HL-60 (cell line): ENCODE measurements at regions not wholly inside any gene's neighbourhood (a gene's known extent, or its start where the extent isn't known, plus 50 kb on each side); places are given as distances from the start of the nearest gene placed in this dataset.

Source experiments
- DNase-seq, 2 experiments: peaks; one replicate each; pipeline ENCODE4 v3.0.0-alpha.2; 2010 to 2020; ENCODE audit warnings: low read depth in 1 of 2, low spot score in 1 of 2
- H3K27ac ChIP-seq: fragments of 250-450 bp; sonication (Bioruptor Pico); replicated peaks from 2 replicates; pipeline ENCODE4 v1.5.1; 2020; ENCODE audit warnings: mild to moderate bottlenecking, moderate library complexity
- H3K27me3 ChIP-seq: fragments of 250-450 bp; sonication (Bioruptor Pico); 2 replicates; pipeline ENCODE4 v1.5.1; 2021; ENCODE audit warnings: mild to moderate bottlenecking, moderate library complexity; ENCODE audit not compliant: insufficient read depth, poor library complexity, severe bottlenecking
- H3K4me3 ChIP-seq: replicated peaks from 2 replicates; pipeline ENCODE4 v1.5.1; 2011; ENCODE audit warnings: mild to moderate bottlenecking, control low read depth, low read length; ENCODE audit not compliant: insufficient read depth
- GABPA ChIP-seq: IDR thresholded peaks from 2 replicates; pipeline ENCODE4 v1.6.1; 2012; ENCODE audit warnings: low read depth
- POLR2AphosphoS5 ChIP-seq: IDR thresholded peaks from 2 replicates; pipeline ENCODE4 v1.6.1; 2012; ENCODE audit warnings: low read depth
- SPI1 ChIP-seq: IDR thresholded peaks from 2 replicates; pipeline ENCODE4 v1.6.1; 2012; ENCODE audit warnings: low read depth, mild to moderate bottlenecking, borderline replicate concordance
- TF ChIP-seq, protein P1 (sequence below): IDR thresholded peaks from one replicate; pipeline ENCODE4 v1.5.1; 2011; ENCODE audit warnings: low read length, control low read depth, inconsistent platforms; ENCODE audit not compliant: insufficient read depth
- TF ChIP-seq, protein P2 (sequence below): IDR thresholded peaks from 2 replicates; pipeline ENCODE4 v1.6.1; 2012; ENCODE audit warnings: low read depth; ENCODE audit not compliant: insufficient replicate concordance

DNA sequence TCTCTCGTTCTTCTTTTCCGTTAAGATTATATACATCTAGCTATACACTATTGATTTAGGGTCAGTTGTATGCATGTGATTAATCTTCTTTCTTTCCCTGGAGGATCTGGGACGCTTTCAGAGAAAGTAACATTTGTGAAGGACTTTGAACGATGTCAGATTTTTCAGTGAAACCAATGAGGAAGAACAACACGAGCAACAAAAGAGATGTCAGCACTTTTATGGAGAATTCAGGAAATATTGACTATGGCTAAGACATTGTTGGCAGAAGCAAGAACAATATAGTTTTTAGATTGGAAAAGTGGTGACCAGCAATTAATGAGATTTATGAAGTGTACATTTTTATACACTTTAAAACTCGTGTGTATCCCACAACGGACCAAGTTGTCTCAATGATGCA lies 355.5 kb downstream of the TGFB2 start:
- Histone ChIP-seq H3K4me3 (no peak overlapping the region), H3K27me3 (no peaks in the 10 kb centered on the region), H3K27ac (no peak overlapping the region)
- TF ChIP-seq SPI1 (no peak), POLR2AphosphoS5 (no peak), GABPA (no peak)
- TF ChIP-seq, protein P1, sequence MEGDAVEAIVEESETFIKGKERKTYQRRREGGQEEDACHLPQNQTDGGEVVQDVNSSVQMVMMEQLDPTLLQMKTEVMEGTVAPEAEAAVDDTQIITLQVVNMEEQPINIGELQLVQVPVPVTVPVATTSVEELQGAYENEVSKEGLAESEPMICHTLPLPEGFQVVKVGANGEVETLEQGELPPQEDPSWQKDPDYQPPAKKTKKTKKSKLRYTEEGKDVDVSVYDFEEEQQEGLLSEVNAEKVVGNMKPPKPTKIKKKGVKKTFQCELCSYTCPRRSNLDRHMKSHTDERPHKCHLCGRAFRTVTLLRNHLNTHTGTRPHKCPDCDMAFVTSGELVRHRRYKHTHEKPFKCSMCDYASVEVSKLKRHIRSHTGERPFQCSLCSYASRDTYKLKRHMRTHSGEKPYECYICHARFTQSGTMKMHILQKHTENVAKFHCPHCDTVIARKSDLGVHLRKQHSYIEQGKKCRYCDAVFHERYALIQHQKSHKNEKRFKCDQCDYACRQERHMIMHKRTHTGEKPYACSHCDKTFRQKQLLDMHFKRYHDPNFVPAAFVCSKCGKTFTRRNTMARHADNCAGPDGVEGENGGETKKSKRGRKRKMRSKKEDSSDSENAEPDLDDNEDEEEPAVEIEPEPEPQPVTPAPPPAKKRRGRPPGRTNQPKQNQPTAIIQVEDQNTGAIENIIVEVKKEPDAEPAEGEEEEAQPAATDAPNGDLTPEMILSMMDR, result no peak
- TF ChIP-seq, protein P2, sequence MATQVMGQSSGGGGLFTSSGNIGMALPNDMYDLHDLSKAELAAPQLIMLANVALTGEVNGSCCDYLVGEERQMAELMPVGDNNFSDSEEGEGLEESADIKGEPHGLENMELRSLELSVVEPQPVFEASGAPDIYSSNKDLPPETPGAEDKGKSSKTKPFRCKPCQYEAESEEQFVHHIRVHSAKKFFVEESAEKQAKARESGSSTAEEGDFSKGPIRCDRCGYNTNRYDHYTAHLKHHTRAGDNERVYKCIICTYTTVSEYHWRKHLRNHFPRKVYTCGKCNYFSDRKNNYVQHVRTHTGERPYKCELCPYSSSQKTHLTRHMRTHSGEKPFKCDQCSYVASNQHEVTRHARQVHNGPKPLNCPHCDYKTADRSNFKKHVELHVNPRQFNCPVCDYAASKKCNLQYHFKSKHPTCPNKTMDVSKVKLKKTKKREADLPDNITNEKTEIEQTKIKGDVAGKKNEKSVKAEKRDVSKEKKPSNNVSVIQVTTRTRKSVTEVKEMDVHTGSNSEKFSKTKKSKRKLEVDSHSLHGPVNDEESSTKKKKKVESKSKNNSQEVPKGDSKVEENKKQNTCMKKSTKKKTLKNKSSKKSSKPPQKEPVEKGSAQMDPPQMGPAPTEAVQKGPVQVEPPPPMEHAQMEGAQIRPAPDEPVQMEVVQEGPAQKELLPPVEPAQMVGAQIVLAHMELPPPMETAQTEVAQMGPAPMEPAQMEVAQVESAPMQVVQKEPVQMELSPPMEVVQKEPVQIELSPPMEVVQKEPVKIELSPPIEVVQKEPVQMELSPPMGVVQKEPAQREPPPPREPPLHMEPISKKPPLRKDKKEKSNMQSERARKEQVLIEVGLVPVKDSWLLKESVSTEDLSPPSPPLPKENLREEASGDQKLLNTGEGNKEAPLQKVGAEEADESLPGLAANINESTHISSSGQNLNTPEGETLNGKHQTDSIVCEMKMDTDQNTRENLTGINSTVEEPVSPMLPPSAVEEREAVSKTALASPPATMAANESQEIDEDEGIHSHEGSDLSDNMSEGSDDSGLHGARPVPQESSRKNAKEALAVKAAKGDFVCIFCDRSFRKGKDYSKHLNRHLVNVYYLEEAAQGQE, result no peak
- no peak for DNase-seq

DNA sequence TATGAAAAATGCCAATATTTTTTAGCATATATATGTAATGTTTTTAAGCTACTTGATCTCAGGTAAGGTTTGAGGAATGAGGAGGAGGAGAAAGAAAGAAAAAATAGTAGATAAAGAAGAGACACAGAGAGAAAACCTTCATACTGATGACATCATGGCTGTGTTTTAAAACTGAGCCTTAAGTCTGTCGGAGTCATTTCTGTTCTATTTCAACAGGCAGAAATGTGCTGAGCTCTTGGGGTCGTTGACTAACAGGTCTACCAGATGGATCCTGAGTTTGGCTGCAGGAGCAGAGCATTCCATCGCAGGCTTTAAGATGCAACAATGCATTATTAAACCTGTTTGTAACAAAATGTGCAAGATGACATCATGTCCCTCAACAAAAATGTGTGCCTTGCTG lies 356.0 kb downstream of the TGFB2 start:
- DNase-seq, result no peak
- TF ChIP-seq, protein P2, result no peak
- TF ChIP-seq SPI1, result no peak
- no peak for TF ChIP-seq POLR2AphosphoS5
- TF ChIP-seq GABPA, result no peak
- TF ChIP-seq, protein P1, result no peak
- H3K27me3 ChIP-seq, result no peaks in the 10 kb centered on the region
- H3K27ac ChIP-seq, result no peak overlapping the region
- H3K4me3 ChIP-seq, result no peak overlapping the region

DNA sequence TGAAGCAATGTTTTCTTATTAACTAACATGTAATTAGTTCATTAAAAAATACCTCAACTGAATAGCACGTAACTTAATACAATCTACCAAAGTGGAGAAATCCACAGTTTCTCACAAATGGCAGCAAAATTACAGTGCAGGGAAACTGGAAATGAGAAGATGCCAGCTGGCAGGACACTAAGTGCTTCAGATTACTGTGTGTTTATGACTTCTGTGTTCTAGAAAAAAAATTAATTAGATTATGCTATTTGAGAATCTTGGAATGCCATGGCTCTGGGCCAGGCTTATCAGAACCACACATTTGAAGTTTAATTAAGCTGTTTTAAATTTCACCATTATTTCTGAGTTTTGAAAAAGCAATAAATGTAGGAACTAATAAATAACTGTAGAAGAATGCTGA lies 357.6 kb downstream of the TGFB2 start:
- H3K27ac ChIP-seq, result no peak overlapping the region
- TF ChIP-seq, protein P2, result no peak
- TF ChIP-seq POLR2AphosphoS5, result no peak
- TF ChIP-seq, protein P1, result no peak
- TF ChIP-seq GABPA, result no peak
- TF ChIP-seq SPI1, result no peak
- no peaks in the 10 kb centered on the region for H3K27me3 ChIP-seq
- H3K4me3 ChIP-seq, result no peak overlapping the region
- DNase-seq, result no peak
